Lower leg skin (tissue), 4 donors: ENCODE measurements at regions not wholly inside any gene's neighbourhood (a gene's known extent, or its start where the extent isn't known, plus 50 kb on each side); places are given as distances from the start of the nearest gene placed in this dataset.
"Not testable (repeated sequence)": the region's sequence is repeated elsewhere in the genome, so short reads cannot be mapped to it uniquely, and the experiment has no call there.

Source experiments
- DNase-seq, 2 donors: peaks; one replicate each; pipeline ENCODE4 v3.0.0-alpha.2; 2019; ENCODE audit warnings: low spot score in 2 of 2
- H3K4me3 ChIP-seq: fragments of 200-600 bp; sonication (generic); 2 replicates; pipeline ENCODE4 v1.5.1; 2017; ENCODE audit warnings: mild to moderate bottlenecking, low read depth; ENCODE audit not compliant: poor library complexity, severe bottlenecking
- CTCF ChIP-seq, 3 donors: fragments of 450-650 bp; IDR thresholded peaks; one replicate each; pipeline ENCODE4 v1.5.1; 2016; ENCODE audit warnings: antibody characterized with exemption in 3 of 3, mild to moderate bottlenecking in 3 of 3, moderate library complexity in 2 of 3
- POLR2A ChIP-seq, 2 donors: fragments of 450-650 bp; IDR thresholded peaks; one replicate each; pipeline ENCODE4 v1.6.1; 2016 to 2017; ENCODE audit warnings: antibody characterized with exemption in 2 of 2, mild to moderate bottlenecking in 1 of 2, moderate library complexity in 1 of 2
- WGBS, 2 donors: methylation state at CpG; one replicate each; pipeline ENCODE4 v1.1.5; 2018; 5-methylcytosine and 5-hydroxymethylcytosine counted together
- intact Hi-C: fragments of 100-400 bp; cut with DNase I; formaldehyde crosslinking; loops from one replicate; pipeline ENCODE4 v1.15.0; 2023; ENCODE audit warnings: low total_unique reads

- intact Hi-C loops, result no loop called here
- no peak overlapping the region for H3K4me3 ChIP-seq
- TF ChIP-seq CTCF (IDR thresholded peaks at IDR 0.05) (no peak), POLR2A (IDR thresholded peaks at IDR 0.05) (no peak)
- DNase-seq, result no peak
Measured at GRCh38 chr13:80877944-80878241, 537.0 kb upstream of the SPRY2 start.

GRCh38 chr13:80877209-80877943, 536.5 kb upstream of the SPRY2 start:
- WGBS, 2 donors, result 61 to 65% methylated on average over 3 of the region's 3 CpGs
- no peak for DNase-seq
- no peak for TF ChIP-seq CTCF (IDR thresholded peaks at IDR 0.05)
- no peak for TF ChIP-seq POLR2A (IDR thresholded peaks at IDR 0.05)
- intact Hi-C loops, result no loop called here
- no peak overlapping the region for H3K4me3 ChIP-seq

- no peak for DNase-seq
- WGBS, 2 donors, result 59 to 94% methylated on average over 1 of the region's 1 CpG
- H3K4me3 ChIP-seq, result no peak overlapping the region
- intact Hi-C loops, result no loop called here
- TF ChIP-seq POLR2A (IDR thresholded peaks at IDR 0.05), result no peak
- TF ChIP-seq CTCF (IDR thresholded peaks at IDR 0.05), result no peak
Measured at GRCh38 chr13:80873589-80873988, 532.7 kb upstream of the SPRY2 start.

- intact Hi-C loops, H3K4me3 ChIP-seq, DNase-seq: not testable (repeated sequence)
- WGBS, 2 donors, result 89 to 97% methylated on average over 7 of the region's 7 CpGs
Measured at GRCh38 chr13:80871971-80872370, 531.0 kb upstream of the SPRY2 start.

- no peak for TF ChIP-seq CTCF (IDR thresholded peaks at IDR 0.05)
- TF ChIP-seq POLR2A (IDR thresholded peaks at IDR 0.05), result no peak
- WGBS, 2 donors, result 65 to 85% methylated on average over 4 of the region's 4 CpGs
- H3K4me3 ChIP-seq, result no peak overlapping the region
- no peak for DNase-seq
- intact Hi-C loops, result no loop called here
Measured at GRCh38 chr13:80871481-80871880, 530.6 kb upstream of the SPRY2 start.

- 50 to 64% methylated on average over 5 of the region's 5 CpGs for WGBS, 2 donors
- TF ChIP-seq POLR2A (IDR thresholded peaks at IDR 0.05) (no peak), CTCF (IDR thresholded peaks at IDR 0.05) (no peak)
- DNase-seq, result no peak
- intact Hi-C loops, result no loop called here
- H3K4me3 ChIP-seq, result no peak overlapping the region
Measured at GRCh38 chr13:80870186-80870585, 529.3 kb upstream of the SPRY2 start.
